K562 (cell line): ENCODE measurements at regions not wholly inside any gene's neighbourhood (a gene's known extent, or its start where the extent isn't known, plus 50 kb on each side); places are given as distances from the start of the nearest gene placed in this dataset.

Experiments used
- ATAC-seq: fragments of 200-7000 bp; cut with Tn5 transposase; 3 replicates; pipeline ENCODE4 v1.9.1; 2020; ENCODE audit warnings: moderate library complexity
- BruUV-seq: library from RNA; stranded (reverse); fragments of 400-500 nt; replicated peaks from 2 replicates; lab custom pipeline; 2021; lab: Mats Ljungman, UMichigan
- CTCF ChIA-PET: fragments of 300-600 bp; formaldehyde crosslinking; extraction: SDS; loops from one replicate; lab custom pipeline; 2021; ENCODE audit warnings: low intra/inter-chr PET ratio; lab: Yijun Ruan, JAX
- POLR2A ChIA-PET: fragments of 300-600, 350-650 bp; sonication (Branson Sonifier 250); formaldehyde crosslinking; extraction: SDS; loops from one replicate; lab custom pipeline; 2021; ENCODE audit warnings: antibody characterized with exemption, inconsistent platforms; lab: Yijun Ruan, JAX
- DNase-seq, 4 experiments: peaks; one replicate each; pipeline versions ENCODE4 v3.0.0 to v3.0.0-alpha.2; 2011 to 2018; ENCODE audit warnings: low spot score in 3 of 4, mixed read lengths in 3 of 4; ENCODE audit errors: extremely low read depth in 1 of 4
- FAIRE-seq: peaks from 2 replicates; lab custom pipeline; 2011; peaks lifted over from hg19 to GRCh38; lab: Jason Lieb, UNC
- H2AFZ ChIP-seq: 2 replicates; pipeline ENCODE4 v1.6.0; 2011; ENCODE audit warnings: low read depth, low read length, control low read depth, inconsistent platforms
- H3K27ac ChIP-seq: fragments of 200-600 bp; 3 replicates; pipeline ENCODE4 v1.8.0; 2011; ENCODE audit warnings: low read depth, mild to moderate bottlenecking, control low read depth, inconsistent platforms, low read length, moderate library complexity, mixed read lengths; ENCODE audit errors: extremely low read depth
- H3K27me3 ChIP-seq, 2 experiments: fragments of 300-600 bp in 1 of 2; 2 replicates in 1 of 2; 3 replicates in 1 of 2; pipeline versions ENCODE4 v1.6.0 to v1.8.0; 2011; ENCODE audit warnings: inconsistent platforms in 2 of 2, low read length in 2 of 2, mild to moderate bottlenecking in 1 of 2, mixed read lengths in 1 of 2, moderate library complexity in 1 of 2; ENCODE audit not compliant: control insufficient read depth in 2 of 2, insufficient read depth in 2 of 2
- H3K36me3 ChIP-seq: fragments of 300-600 bp; 3 replicates; pipeline ENCODE4 v1.8.0; 2011; ENCODE audit warnings: mild to moderate bottlenecking, low read length, inconsistent platforms; ENCODE audit not compliant: control insufficient read depth, insufficient read depth
- H3K4me1 ChIP-seq, 2 experiments: fragments of 200-600 bp in 1 of 2; replicated peaks in 1 of 2; 2 replicates in 1 of 2; 3 replicates in 1 of 2; pipeline versions ENCODE4 v1.5.1 to v1.8.0; 2011; ENCODE audit warnings: inconsistent platforms in 2 of 2, low read length in 2 of 2, mild to moderate bottlenecking in 1 of 2, mixed read lengths in 1 of 2, moderate library complexity in 1 of 2; ENCODE audit not compliant: control insufficient read depth in 2 of 2, insufficient read depth in 2 of 2
- H3K4me2 ChIP-seq: 2 replicates; pipeline ENCODE4 v1.6.1; 2011; ENCODE audit warnings: low read length, control low read depth, inconsistent platforms, mixed read lengths; ENCODE audit not compliant: insufficient read depth
- H3K4me3 ChIP-seq: fragments of 200-600 bp; sonication (generic), shearing (Covaris generic); 2 replicates; pipeline ENCODE4 v1.5.1; 2016; ENCODE audit warnings: control low read depth, inconsistent platforms
- H3K79me2 ChIP-seq: fragments of 200-600 bp; 3 replicates; pipeline ENCODE4 v1.8.0; 2011; ENCODE audit warnings: low read length, inconsistent platforms; ENCODE audit not compliant: control insufficient read depth, insufficient read depth
- H3K9ac ChIP-seq, 2 experiments: 2 replicates each; pipeline versions ENCODE4 v1.6.0 to v1.6.1; 2011; ENCODE audit warnings: low read depth in 2 of 2, low read length in 2 of 2, control low read depth in 1 of 2, inconsistent platforms in 1 of 2, mild to moderate bottlenecking in 1 of 2, mixed read lengths in 1 of 2; ENCODE audit not compliant: insufficient read depth in 1 of 2
- H3K9me1 ChIP-seq: one replicate; pipeline ENCODE4 v1.6.0; 2011; ENCODE audit warnings: inconsistent platforms, mild to moderate bottlenecking, low read length, moderate library complexity; ENCODE audit not compliant: control insufficient read depth, insufficient read depth
- H3K9me3 ChIP-seq: replicated peaks from 2 replicates; pipeline ENCODE4 v1.5.1; 2011; ENCODE audit warnings: low read depth, low read length, inconsistent platforms; ENCODE audit not compliant: control insufficient read depth, insufficient read depth
- H4K20me1 ChIP-seq: replicated peaks from 2 replicates; pipeline ENCODE4 v1.6.1; 2011; ENCODE audit warnings: low read length, inconsistent platforms, mixed read lengths; ENCODE audit not compliant: control insufficient read depth, insufficient read depth
- ARID2 ChIP-seq: fragments of 450-650 bp; IDR thresholded peaks from 2 replicates; pipeline ENCODE4 v1.6.1; 2017; ENCODE audit warnings: antibody characterized with exemption, mild to moderate bottlenecking
- ATF7 ChIP-seq: fragments of 450-650 bp; IDR thresholded peaks from 2 replicates; pipeline ENCODE4 v1.7.1; 2014; ENCODE audit warnings: mild to moderate bottlenecking, moderate library complexity
- CBFA2T3 ChIP-seq: fragments of 450-650 bp; IDR thresholded peaks from 2 replicates; pipeline ENCODE4 v1.6.1; 2017
- CEBPG ChIP-seq, 3 experiments: fragments of 200-800 bp in 1 of 3; sonication (Bioruptor generic) in 1 of 3; sonication (generic) in 1 of 3; formaldehyde crosslinking in 1 of 3; IDR thresholded peaks in 2 of 3; conservative IDR thresholded peaks in 1 of 3; 2 replicates each; pipeline versions ENCODE4 v1.6.1 to v1.8.0; 2016 to 2022; ENCODE audit warnings: missing compliant biosample characterization in 2 of 3, missing genetic modification characterization in 2 of 3, mild to moderate bottlenecking in 1 of 3, missing genetic modification reagents in 1 of 3
- ETS2 ChIP-seq: IDR thresholded peaks from 2 replicates; pipeline ENCODE4 v1.6.1; 2016; ENCODE audit warnings: borderline replicate concordance, missing genetic modification characterization, mild to moderate bottlenecking, moderate library complexity, missing compliant biosample characterization; ENCODE audit not compliant: poor library complexity, severe bottlenecking
- FOSL1 ChIP-seq: fragments of 200-800 bp; sonication (Bioruptor generic); conservative IDR thresholded peaks from 2 replicates; pipeline ENCODE4 v1.6.1; 2016; ENCODE audit warnings: missing genetic modification characterization, missing compliant biosample characterization
- HOMEZ ChIP-seq: fragments of 250-450 bp; sonication (Bioruptor Pico); IDR thresholded peaks from 2 replicates; pipeline ENCODE4 v1.4.0; 2020; ENCODE audit warnings: mild to moderate bottlenecking, moderate library complexity
- ID3 ChIP-seq, 2 experiments: fragments of 250-450 bp in 1 of 2; fragments of 450-650 bp in 1 of 2; sonication (Bioruptor Pico) in 1 of 2; IDR thresholded peaks; 2 replicates each; pipeline versions ENCODE4 v1.6.1 to v1.8.0; 2016 to 2021; ENCODE audit warnings: mild to moderate bottlenecking in 2 of 2, moderate library complexity in 2 of 2, missing compliant biosample characterization in 1 of 2, missing genetic modification characterization in 1 of 2
- JUN ChIP-seq, 2 experiments: sonication (generic) in 1 of 2; formaldehyde crosslinking in 1 of 2; IDR thresholded peaks; 2 replicates each; pipeline versions ENCODE4 v1.6.1 to v1.8.0; 2012 to 2022; ENCODE audit warnings: borderline replicate concordance in 2 of 2, mild to moderate bottlenecking in 2 of 2, improper control_type of control experiment in 1 of 2, low read depth in 1 of 2, low read length in 1 of 2, missing genetic modification reagents in 1 of 2
- MEF2A ChIP-seq: IDR thresholded peaks from 2 replicates; pipeline ENCODE4 v1.6.1; 2011; ENCODE audit warnings: low read depth, mild to moderate bottlenecking, low read length, moderate library complexity; ENCODE audit not compliant: control insufficient read depth
- NELFE ChIP-seq: IDR thresholded peaks from 2 replicates; pipeline ENCODE4 v1.6.1; 2011; ENCODE audit warnings: mild to moderate bottlenecking; ENCODE audit not compliant: insufficient read depth, insufficient read length
- NR2C1 ChIP-seq, 2 experiments: fragments of 450-650 bp; IDR thresholded peaks; 2 replicates each; pipeline ENCODE4 v1.6.1; 2017; ENCODE audit warnings: mild to moderate bottlenecking in 2 of 2, antibody characterized with exemption in 1 of 2, inconsistent platforms in 1 of 2, missing compliant biosample characterization in 1 of 2, missing genetic modification characterization in 1 of 2
- POLR3A ChIP-seq: IDR thresholded peaks from 2 replicates; pipeline ENCODE4 v1.6.1; 2011; ENCODE audit warnings: borderline replicate concordance, mild to moderate bottlenecking, moderate library complexity; ENCODE audit not compliant: insufficient read length, insufficient read depth; ENCODE audit errors: extremely low read depth
- PREB ChIP-seq: sonication (generic); formaldehyde crosslinking; IDR thresholded peaks from 2 replicates; pipeline ENCODE4 v1.8.1; 2023; ENCODE audit warnings: mild to moderate bottlenecking, missing genetic modification reagents
- SUPT5H ChIP-seq: fragments of 450-650 bp; IDR thresholded peaks from 2 replicates; pipeline ENCODE4 v1.6.1; 2016
- ZFX ChIP-seq: sonication (generic); formaldehyde crosslinking; IDR thresholded peaks from 2 replicates; pipeline ENCODE4 v1.8.0; 2022; ENCODE audit warnings: mild to moderate bottlenecking, missing genetic modification reagents, moderate library complexity
- ZKSCAN8 ChIP-seq: fragments of 200-800 bp; sonication (Bioruptor generic); IDR thresholded peaks from 2 replicates; pipeline ENCODE4 v1.6.1; 2016; ENCODE audit warnings: missing genetic modification characterization, missing compliant biosample characterization
- ZNF133 ChIP-seq: fragments of 250-450 bp; sonication (Bioruptor Pico); IDR thresholded peaks from 2 replicates; pipeline ENCODE4 v1.4.0; 2020; ENCODE audit warnings: mild to moderate bottlenecking
- ZNF239 ChIP-seq: fragments of 250-450 bp; sonication (Bioruptor Pico); IDR thresholded peaks from 2 replicates; pipeline ENCODE4 v1.4.0; 2020; ENCODE audit warnings: mild to moderate bottlenecking
- ZNF76 ChIP-seq: fragments of 250-450 bp; sonication (Bioruptor Pico); IDR thresholded peaks from 2 replicates; pipeline ENCODE4 v1.4.0; 2020; ENCODE audit warnings: mild to moderate bottlenecking, moderate library complexity, borderline replicate concordance
- WGBS: fragments of 100-300 bp; shearing (Covaris generic); methylation state at CpG from one replicate; pipeline ENCODE4 v1.1.6; 2016; ENCODE audit warnings: low coverage, mixed read lengths; ENCODE audit not compliant: insufficient coverage; ENCODE audit errors: missing lambda C conversion rate; 5-methylcytosine and 5-hydroxymethylcytosine counted together
- in situ Hi-C: fragments of 300-500 bp; cut with MboI; formaldehyde crosslinking; loops from 4 replicates; pipeline ENCODE4 v1.15.0; 2018; ENCODE audit warnings: inconsistent platforms, mixed read lengths
- intact Hi-C: fragments of 100-400 bp; cut with micrococcal nuclease; formaldehyde crosslinking; loops from 2 replicates; pipeline ENCODE4 v1.14.2; 2022

- H3K4me2 ChIP-seq, result no peak overlapping the region
- WGBS, result 30% methylated on average over 3 of the region's 3 CpGs
- H3K9ac ChIP-seq, result no peak overlapping the region
- ChIA-PET CTCF (no interaction called here), POLR2A (no interaction called here)
- H3K79me2 ChIP-seq, result no peaks in the 10 kb centered on the region
- intact Hi-C loops (no loop called here), in situ Hi-C loops (no loop called here)
- H3K4me3 ChIP-seq, result no peak overlapping the region
- H3K9me1 ChIP-seq, result no peaks in the 10 kb centered on the region
- BruUV-seq, result no TSS peak
- DNase-seq (peak in 2 of 4 experiments; percentile 17 to 23), FAIRE-seq (no peak), ATAC-seq (peak; percentile 70)
- H2AFZ ChIP-seq, result peak overlapping the region; percentile 69
- no peaks in the 10 kb centered on the region for H4K20me1 ChIP-seq
- H3K4me1 ChIP-seq, result no peaks in the 10 kb centered on the region
- H3K9me3 ChIP-seq, result no peaks in the 10 kb centered on the region
- H3K27me3 ChIP-seq, result no peaks in the 10 kb centered on the region
- no peak overlapping the region for H3K27ac ChIP-seq
- H3K36me3 ChIP-seq, result no peaks in the 10 kb centered on the region
- peak; percentile 67; the same call in 1 of the 2 replicates for TF ChIP-seq JUN (IDR thresholded peaks at IDR 0.05; ENCODE audit: borderline replicate concordance, low read depth, low read length)
- no peak for TF ChIP-seq JUN (CRISPR knock-in tag; IDR thresholded peaks at IDR 0.05; ENCODE audit: borderline replicate concordance)
- no peak for TF ChIP-seq ETS2
- TF ChIP-seq ARID2, result no peak
- no peak for TF ChIP-seq ZNF239 (CRISPR knock-in tag)
- no peak for TF ChIP-seq NELFE
- no peak for TF ChIP-seq ZKSCAN8 (CRISPR knock-in tag)
- no peak for TF ChIP-seq SUPT5H
- TF ChIP-seq NR2C1 (IDR thresholded peaks at IDR 0.05), result no peak
- no peak for TF ChIP-seq NR2C1 (tag; IDR thresholded peaks at IDR 0.05)
- TF ChIP-seq HOMEZ (CRISPR knock-in tag), result no peak
- no peak for TF ChIP-seq CEBPG (CRISPR knock-in tag; IDR thresholded peaks at IDR 0.05)
- peak in 1 of 2 experiments; percentile 53; a peak in 2 of 4 replicates for TF ChIP-seq CEBPG (tag; conservative IDR thresholded peaks at IDR 0.05 in 1 of 2, IDR thresholded peaks at IDR 0.05 in 1 of 2)
- peak; percentile 75 for TF ChIP-seq FOSL1 (tag)
- no peak for TF ChIP-seq CBFA2T3
- TF ChIP-seq POLR3A, result no peak
- TF ChIP-seq ZFX (CRISPR knock-in tag), result no peak
- TF ChIP-seq MEF2A, result no peak
- peak; percentile 36; the same call in 1 of the 2 replicates for TF ChIP-seq ATF7
- no peak for TF ChIP-seq ID3 (CRISPR knock-in tag; IDR thresholded peaks at IDR 0.05)
- no peak for TF ChIP-seq ID3 (tag; IDR thresholded peaks at IDR 0.05)
- no peak for TF ChIP-seq ZNF133 (CRISPR knock-in tag)
- TF ChIP-seq ZNF76 (CRISPR knock-in tag), result no peak
- TF ChIP-seq PREB (CRISPR knock-in tag), result no peak
Measured at GRCh38 chr4:55768291-55768690, 51.3 kb upstream of the EXOC1L start.
